Inflammatory macrophage (primary cell): ENCODE measurements at regions not wholly inside any gene's neighbourhood (a gene's known extent, or its start where the extent isn't known, plus 50 kb on each side); places are given as distances from the start of the nearest gene placed in this dataset.

Experiments
- DNase-seq, 2 donors: peaks; one replicate each; pipeline ENCODE4 v3.0.0-alpha.2; 2020 to 2022

DNA sequence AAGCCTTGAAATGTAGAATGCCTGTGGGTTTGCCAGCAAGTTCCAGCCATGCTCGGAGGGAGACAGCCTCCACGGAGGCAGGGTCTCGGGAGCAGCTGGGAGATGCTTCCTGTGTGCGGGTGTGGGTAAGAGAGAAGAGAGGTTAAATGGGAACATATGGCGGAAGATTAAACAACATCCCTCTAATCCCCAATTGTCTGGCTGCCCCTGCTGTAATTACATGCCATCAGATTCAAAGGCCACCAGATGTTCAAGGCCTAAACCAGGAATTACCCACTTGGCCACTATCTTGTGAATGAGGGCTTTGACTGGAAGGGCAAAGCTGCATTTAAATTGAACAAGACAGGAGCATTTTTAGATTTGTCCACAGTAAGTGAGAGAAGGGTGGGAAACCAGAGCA lies 81.4 kb upstream of the BACE2 start:
- no peak for DNase-seq

DNA sequence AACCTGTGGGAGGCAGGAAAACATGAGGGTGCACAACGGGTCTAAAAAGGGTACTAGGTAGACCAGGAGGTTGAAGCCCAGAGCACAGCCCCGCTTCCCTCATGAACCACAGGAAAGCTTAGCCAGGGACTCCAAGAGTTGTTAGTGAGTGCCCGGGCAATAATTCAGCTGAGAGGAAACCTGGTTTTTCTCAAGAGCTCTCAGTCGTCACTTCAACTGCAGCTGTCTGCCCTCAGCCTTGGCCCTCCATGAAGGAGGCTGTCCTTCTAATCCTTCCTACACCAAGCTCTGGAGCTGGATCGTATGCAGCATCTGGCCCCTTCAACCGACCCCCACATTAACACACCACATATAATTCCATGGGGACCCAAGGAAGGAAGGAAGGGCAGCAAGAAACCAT lies 77.0 kb upstream of the BACE2 start:
- no peak for DNase-seq

DNA sequence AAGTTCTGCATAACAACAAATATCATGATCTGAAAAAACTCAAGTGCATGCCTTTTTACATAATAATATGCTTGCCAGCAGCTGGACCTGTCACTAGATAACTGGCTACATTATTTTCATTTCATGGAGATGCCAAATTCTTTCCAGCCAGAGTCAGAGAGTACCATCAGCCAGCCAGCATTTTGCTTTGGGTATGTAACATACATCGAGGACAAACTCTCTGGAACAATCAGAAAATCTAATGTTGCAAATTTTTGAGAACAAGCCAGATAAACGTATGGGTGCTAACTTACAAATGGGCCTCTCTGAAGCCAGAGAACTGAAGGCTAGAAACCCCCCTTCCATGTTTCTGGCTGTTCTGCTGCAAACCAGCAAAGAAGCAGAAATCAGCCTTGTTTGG lies 76.3 kb upstream of the BACE2 start:
- no peak for DNase-seq

DNA sequence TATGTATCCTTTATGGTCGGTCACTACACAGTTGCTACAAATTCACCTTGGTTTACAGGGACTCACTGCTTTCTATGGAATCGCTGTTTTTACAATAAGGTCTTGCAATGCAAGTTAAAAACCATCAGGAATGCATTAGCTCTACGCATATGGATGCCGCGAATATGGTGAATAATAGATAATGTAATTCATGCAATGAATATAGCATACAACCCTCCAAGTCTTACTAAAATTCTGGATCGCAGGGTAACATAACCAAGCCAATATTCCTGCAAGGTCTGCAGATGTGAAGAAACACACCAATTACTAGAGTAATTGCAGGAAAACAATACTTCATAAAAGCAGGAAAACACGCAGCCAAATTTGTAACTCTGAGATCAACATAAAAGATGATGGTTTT lies 75.6 kb upstream of the BACE2 start:
- no peak for DNase-seq

DNA sequence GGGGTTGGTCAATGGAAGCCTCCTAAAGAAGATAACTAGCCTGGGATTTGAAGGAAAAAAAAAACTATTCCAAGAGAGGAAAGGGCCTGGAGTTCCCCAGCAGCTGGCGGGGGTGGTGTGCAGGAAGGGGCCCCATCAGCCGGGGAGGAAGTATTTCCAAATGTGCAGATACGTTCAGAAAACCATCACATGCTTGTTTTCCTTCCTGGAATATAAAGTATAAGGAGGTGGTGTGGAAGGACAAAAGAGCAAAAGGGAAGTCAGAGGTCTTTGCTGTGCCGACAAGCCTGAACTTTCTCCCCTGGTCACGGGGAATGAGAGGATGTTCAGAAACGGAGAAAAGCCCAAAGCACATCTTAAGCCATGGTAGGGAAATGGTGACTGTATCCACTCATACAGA lies 72.0 kb upstream of the BACE2 start:
- DNase-seq, result no peak

DNA sequence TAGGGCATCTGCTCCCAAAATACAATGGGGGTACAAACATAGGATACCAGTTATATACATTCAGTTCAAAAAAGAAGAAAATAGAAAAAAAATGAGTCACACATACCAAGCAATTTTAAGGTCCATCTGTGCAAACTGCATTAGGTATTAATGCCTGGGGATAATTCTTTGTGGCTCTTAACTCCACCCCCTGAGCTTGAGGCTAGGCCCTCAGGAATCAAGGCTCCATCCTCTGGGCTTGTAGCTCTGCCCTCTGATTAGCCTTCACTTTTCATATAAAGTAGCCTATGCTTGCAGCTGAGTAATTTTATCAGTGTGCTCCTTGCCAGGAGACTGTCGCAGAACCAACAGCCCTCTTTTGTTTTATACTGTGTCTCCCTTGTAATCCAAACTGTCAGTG lies 69.9 kb upstream of the BACE2 start:
- no peak for DNase-seq

DNA sequence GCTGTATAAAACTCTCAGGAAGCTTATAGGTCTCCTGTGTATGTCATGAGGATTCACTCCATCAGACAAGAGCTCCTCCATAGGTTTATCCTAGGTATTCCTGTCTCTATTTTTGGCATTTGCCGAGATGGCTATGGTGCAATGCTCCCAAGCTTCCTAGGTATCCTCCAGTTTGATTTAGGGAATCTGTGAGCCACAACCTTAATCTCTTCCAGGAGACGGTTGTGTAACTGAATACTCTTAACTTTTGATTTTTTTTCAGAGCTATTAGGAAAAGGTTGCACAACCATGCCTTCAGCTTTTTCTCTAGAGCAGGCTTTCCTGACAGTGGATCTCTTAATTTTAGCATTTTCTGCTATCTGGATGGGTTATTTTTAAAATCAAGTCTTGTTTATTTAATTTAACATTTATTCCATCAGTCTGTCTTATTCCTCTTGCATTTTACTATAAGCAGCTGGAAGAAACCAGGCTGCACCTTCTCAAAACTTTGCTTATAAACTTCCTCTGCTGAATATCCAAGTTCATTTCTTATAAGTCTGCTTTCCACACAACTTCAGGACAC lies 69.4 kb upstream of the BACE2 start:
- no peak for DNase-seq

DNA sequence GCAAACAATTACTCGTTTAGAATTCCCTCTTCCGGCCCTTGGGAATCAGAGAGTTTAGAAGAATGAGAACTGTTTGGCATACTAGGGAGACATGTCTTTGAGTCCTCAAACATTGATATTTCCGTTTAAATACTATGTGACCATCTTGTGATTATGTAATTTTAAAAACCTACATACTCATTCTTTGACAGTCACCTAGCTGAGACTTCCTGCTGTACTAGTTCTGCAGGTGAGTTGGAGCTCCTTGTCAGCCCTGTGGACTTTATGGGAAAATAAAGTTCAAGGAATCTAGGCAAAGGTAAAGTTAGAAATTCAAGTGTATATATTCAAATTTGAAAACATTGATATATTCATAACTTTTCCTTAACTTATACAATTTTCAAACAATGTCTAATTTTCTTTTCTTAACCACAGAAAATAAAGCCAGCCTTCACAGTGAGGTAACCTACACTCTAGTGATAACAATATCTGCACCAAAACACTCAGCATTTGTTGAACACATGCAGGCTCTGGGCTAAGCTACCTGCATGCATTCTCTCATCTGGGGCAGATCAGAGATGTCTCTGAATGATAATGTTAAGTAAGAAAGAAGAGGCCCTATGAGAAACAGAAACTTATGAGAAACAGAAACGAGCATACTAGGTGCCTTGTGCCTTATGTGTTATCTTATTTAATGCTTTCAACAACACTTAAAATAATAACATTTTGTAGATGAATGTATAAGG lies 67.0 kb upstream of the BACE2 start:
- no peak for DNase-seq

DNA sequence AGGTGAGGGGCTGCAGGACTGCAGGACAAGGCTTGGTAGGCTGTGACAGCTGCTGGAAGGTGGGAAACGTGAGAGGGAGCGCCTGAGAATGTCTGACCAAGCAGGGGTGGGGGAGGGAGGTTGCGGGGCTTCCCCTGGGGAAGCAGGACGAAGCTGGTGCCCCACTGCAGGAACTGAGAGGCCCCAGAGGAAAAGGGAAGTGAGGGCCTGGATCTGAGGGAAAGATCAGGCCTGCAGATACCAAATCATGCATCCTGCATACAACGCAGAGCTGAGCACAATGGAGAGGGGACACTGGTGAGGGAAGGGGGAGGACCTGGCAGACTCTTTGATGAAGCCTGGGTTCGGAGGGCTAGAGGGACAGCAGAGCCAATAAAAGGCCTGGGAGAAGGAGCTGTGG lies 65.7 kb upstream of the BACE2 start:
- DNase-seq, result peak in 1 of 2 donors; percentile 24

DNA sequence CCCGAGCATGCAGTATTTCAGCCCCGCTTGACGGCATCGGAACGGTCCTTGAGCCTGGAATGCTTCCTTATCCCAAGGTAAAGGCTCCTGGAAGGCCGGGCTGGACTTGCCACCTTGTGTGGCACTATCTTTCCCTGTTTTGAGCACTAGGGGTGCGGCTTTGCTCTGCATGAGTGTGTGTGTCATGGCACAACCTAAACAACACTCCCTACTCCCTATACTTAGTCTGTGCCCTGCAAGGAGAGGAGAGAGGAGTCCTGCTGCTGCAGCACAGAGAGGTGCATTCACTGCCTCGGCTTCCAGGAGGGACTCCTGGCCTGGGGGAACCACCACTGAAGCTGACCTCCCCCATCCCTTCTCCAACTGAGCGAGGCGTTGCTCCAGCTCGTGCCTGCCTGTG lies 60.4 kb upstream of the BACE2 start:
- DNase-seq, result no peak

DNA sequence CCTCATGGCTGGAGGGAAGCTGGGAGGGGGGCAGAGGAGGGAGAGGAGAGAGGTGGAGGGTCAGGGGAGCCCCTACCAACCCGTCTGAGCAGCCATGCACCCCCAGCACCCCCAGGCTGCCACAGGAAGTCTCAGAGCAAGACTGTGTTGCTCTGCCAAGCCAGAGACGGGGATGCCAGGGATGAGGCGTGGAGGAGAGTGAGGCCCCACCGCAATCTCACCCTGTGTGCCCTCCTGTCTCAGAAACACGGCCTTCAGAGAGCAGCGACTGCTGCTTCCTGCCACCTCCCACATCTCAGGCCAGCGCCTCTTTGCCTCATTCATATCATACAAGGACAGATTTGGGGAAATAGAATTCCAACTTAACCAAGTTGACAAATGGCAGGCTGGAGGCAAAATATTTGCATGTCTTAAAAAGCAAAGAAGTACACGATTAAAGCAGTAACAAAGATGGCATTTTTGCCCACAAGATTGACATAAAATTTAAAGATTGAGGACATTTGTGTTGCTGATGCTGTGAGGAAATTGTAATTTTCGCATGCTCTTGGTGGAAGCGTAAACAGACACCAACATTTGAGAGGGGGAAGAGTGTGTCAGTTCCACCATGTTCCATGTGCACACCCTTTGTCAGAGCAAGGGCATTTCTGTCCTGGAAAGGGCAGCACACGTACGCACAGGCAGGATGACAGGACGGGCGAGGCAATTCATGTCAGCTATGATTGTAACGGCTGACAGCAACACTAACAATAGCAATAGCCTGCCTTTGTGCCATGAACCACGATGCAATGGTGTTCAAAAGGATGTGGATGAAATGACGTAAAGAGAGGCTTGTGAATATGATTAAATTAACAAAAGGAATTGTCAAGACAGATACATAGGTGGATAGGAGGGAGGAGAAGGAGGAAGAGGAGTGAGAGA lies 59.0 kb upstream of the BACE2 start:
- DNase-seq, result no peak

DNA sequence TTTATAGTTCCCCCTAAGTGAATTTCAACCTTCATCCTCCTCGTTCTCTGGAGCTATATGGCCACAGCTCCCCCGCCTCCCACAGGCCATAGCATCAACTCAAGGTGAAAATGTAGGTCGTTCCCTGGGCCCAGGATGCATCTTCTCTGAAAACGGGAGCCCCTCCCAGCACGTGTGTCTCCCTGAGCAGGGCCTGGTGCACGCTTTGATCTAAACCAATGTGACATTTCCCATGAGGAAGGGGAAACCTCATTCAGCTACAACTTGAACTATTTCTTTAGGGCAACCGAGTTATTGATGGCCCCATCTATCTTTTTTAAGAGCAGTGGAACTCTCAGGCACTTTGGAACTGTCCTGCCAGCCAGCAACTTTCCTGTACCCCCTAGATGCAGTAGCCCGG lies 57.8 kb upstream of the BACE2 start:
- DNase-seq, result no peak

DNA sequence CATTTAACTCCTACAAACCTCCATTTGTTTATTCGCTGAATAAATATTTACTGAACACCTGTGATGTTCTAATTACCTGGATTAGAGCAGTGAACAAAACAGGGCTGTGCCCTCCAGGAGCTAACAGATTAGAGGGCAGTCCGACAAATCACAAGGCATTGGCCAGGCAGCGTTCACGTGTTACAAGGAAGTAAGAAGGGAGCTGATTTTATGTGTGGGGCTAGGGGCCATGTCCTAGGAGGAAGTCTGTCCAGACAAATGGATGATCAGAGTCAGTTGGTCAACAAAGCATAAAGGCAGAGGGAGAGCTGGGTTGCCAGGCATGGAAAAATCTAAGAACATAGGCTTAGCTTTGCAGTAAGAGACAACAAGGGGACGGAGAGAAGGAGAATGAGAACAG lies 57.3 kb upstream of the BACE2 start:
- no peak for DNase-seq

DNA sequence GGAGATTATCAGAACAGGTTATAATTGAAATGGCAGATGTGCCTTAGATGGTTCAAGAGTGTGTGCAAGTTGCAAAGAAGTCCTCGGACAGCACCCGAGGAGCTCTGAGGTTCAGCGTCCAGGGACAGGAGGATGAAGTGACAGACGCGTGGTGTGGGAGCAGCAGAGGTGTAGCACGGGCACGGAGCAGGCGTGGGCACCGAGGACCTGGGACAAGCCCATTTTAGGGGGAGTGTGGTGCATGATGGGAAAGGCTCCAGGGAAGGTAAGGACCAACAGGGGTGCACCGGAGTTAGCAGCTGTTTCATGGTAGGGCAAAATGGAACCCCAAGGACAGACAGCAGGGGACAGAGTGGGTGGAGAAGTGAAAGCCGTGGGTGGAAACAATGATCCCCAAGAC lies 56.3 kb upstream of the BACE2 start:
- no peak for DNase-seq

DNA sequence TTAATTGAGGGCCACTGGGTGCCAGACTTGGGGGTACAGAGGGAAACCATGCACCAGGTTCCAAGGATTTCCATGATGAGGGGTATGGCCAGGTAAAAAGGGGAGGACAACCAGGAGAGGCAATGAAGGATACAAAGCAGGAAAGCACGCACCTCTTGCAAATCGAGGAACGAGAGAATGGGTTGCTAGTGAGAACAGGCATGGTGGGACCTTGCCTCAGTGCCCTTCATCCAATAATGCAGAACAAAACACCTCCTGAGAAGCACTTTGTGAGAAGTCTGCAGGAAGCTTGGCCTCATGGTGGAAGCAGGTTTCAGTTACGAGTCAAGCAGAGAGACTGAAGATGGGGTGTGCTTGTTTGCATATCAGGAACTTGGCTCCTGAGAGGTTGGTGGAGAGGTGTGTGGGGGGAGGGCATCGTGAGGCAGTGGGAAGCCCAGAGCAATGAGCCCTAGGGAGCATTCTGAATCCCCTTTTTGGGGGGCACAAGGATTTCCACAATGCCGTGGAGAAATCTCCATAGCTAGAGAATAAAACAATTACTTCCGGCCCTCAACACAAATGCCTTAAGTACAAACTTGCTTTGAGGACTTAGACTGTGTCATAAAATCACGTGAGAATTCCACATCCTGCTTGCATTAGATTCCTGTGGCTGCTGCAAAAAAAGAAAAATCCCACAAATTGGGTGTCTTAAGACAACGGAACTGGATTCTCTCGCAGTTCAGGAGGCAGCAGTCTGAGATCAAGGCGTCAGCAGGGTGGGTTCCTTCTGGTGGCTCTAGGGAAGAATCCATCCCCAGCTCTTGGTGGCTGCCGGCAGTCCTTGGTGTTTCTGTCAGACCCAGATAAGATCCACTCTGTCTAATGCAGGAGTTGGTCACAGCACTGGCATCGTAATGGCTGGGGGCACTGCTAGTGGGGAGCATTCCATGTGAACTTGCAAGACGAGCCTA lies 54.9 kb upstream of the BACE2 start:
- DNase-seq, result peak; percentile 40 to 51

DNA sequence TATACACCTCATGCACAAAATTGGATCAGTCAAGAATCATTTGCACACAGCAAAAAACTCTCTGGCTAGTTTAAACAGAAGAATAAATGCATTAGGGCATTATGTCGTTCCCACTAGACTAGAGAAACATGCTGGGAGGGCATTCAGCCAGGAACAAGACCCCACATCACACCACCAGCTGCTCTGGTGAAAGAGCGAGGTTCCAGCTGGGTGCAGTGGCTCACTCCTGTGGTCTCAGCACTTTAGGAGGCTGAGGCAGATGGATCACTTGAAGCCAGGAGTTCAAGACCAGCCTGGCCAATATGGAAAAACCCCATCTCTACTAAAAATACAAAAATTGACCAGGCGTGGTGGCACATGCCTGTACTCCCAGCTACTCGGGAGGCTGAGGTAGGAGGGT lies 52.1 kb upstream of the BACE2 start:
- DNase-seq, result no peak
